ENCODE measurements at regions not wholly inside any gene's neighbourhood (a gene's known extent, or its start where the extent isn't known, plus 50 kb on each side); places are given as distances from the start of the nearest gene placed in this dataset.

DNA sequence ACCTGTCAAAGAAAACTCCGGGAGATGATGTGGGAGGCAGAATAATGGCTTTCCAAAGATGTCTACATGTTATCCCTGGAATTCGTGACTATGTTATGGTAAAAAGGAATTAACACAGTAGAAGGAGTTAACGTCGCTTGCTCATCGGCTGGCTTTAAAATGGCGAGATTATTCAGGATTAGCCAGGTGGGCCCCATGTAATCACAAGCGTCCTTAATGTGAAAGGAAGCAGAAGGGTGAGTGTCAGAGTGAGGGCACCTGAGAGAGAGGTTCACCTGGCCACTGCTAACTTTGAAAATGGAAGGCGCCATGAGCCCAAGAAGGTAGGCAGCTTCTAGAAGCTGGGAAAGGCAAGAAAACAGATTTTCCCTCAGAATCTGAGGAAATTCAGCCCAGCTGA is 557.2 kb downstream of the EPHB1 start:
- Histone ChIP-seq H3K79me1 (ENCODE audit: low read depth in 1 of 2, low read length in 2 of 2) (no peaks in the 10 kb centered on the region), H3K27me3 (ENCODE audit: control insufficient read depth, insufficient read depth, low read length) (no peaks in the 10 kb centered on the region), H3K4me3 (ENCODE audit: insufficient read depth, low read depth, low read length) (no peak overlapping the region), H3K23ac (ENCODE audit: low read depth, low read length) (no peak overlapping the region), H3K14ac (replicated peaks; ENCODE audit: low read depth, low read length) (no peak overlapping the region), H4K91ac (ENCODE audit: insufficient read depth, low read depth, low read length) (no peak overlapping the region), H3K9me3 (ENCODE audit: control insufficient read depth, insufficient read depth, low read length) (peaks cover 4% of the 10 kb centered on the region; the same call in 1 of the 2 replicates), H2AK9ac (replicated peaks; ENCODE audit: low read depth, low read length, poor library complexity) (no peak overlapping the region), H2BK20ac (ENCODE audit: low read depth, low read length) (no peak overlapping the region), H3K4me2 (ENCODE audit: low read depth, low read length) (no peak overlapping the region), H4K5ac (ENCODE audit: low read depth, low read length) (no peak overlapping the region), H3K36me3 (ENCODE audit: control insufficient read depth, insufficient read depth, low read length) (no peaks in the 10 kb centered on the region), H2AK5ac (ENCODE audit: low read depth, low read length) (no peak overlapping the region), H3K9me1 (ENCODE audit: insufficient read depth, low read length) (no peaks in the 10 kb centered on the region), H3K56ac (ENCODE audit: extremely low read depth, insufficient read depth, low read length) (no peak overlapping the region), H3K4me1 (ENCODE audit: control insufficient read depth, insufficient read depth, low read length) (no peaks in the 10 kb centered on the region), H3K27ac (ENCODE audit: insufficient read depth, low read length) (no peak overlapping the region), H4K20me1 (ENCODE audit: insufficient read depth, low read length) (no peaks in the 10 kb centered on the region), H2BK120ac (ENCODE audit: low read depth, low read length) (no peak overlapping the region), H2BK5ac (ENCODE audit: low read depth, low read length, poor library complexity, severe bottlenecking) (no peak overlapping the region), H2AFZ (replicated peaks; ENCODE audit: low read length, poor library complexity) (no peak overlapping the region), H3K4ac (ENCODE audit: low read depth, low read length) (no peak overlapping the region), H4K8ac (ENCODE audit: low read depth in 2 of 2, low read length in 2 of 2) (no peak overlapping the region), H3K18ac (ENCODE audit: low read depth, low read length) (no peak overlapping the region), H3K9ac (ENCODE audit: low read depth, low read length) (no peak overlapping the region), H2BK15ac (ENCODE audit: low read depth, low read length) (no peak overlapping the region)
- dilution Hi-C loops (cut with HindIII; ENCODE audit: low sequenced_read_pairs, unreplicated experiment): no loop called here
- in situ Hi-C loops (cut with MboI; ENCODE audit: low sequenced_read_pairs): no loop called here
- no TSS peak for BruUV-seq (replicated peaks)
- no peak for DNase-seq
- ChIA-PET POLR2A (ENCODE audit: unreplicated experiment) (no interaction called here), CTCF (interaction anchor here (0.6 kb wide), 1 partner anchor 210 kb away, joined by 4 read pairs; no protein-coding TSS in a partner anchor)
- intact Hi-C loops (cut with micrococcal nuclease): no loop called here
- ATAC-seq (ENCODE audit: low read depth): no peak
- 14% methylated on average over 1 of the region's 8 CpGs; no CpG with 5 or more reads in 1 of the 2 experiments for WGBS, 2 experiments (ENCODE audit: extremely low coverage in 2 of 2, insufficient read length in 1 of 2)
- TF ChIP-seq SMC3 (IDR thresholded peaks at IDR 0.05; ENCODE audit: low read depth, low read length): no peak
- no peak for TF ChIP-seq RCOR1 (IDR thresholded peaks at IDR 0.05; ENCODE audit: insufficient replicate concordance, low read length)
- no peak for TF ChIP-seq CHD1 (IDR thresholded peaks at IDR 0.05; ENCODE audit: low read depth, low read length)
- no peak for TF ChIP-seq RAD21 (IDR thresholded peaks at IDR 0.05; ENCODE audit: low read length)
- TF ChIP-seq MAFK (IDR thresholded peaks at IDR 0.05; ENCODE audit: low read depth, low read length): no peak
- TF ChIP-seq BHLHE40 (IDR thresholded peaks at IDR 0.05; ENCODE audit: low read depth, low read length): no peak
